ENCODE measurements at regions not wholly inside any gene's neighbourhood (a gene's known extent, or its start where the extent isn't known, plus 50 kb on each side); places are given as distances from the start of the nearest gene placed in this dataset.

DNA sequence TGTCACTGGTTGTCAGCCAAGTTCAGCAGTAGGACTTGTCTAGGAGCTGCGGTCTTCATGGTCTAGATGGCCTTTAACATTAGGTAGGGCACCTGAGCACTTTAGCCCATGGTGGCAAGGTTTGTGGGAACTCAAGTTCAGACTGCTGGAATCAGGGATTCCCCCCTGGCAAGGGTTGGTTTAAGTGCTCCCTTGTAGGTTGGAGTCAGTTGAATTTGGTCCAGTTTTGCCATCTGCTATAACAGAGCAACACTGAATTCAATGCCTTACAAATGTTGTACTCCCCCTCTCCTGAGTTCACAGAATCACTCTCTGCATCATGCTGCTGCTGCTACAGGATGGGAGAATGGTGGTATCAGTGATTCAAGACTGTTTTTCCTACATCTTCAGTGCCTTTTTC is 509.3 kb downstream of the VGLL3 start:
- TF ChIP-seq, protein P1, sequence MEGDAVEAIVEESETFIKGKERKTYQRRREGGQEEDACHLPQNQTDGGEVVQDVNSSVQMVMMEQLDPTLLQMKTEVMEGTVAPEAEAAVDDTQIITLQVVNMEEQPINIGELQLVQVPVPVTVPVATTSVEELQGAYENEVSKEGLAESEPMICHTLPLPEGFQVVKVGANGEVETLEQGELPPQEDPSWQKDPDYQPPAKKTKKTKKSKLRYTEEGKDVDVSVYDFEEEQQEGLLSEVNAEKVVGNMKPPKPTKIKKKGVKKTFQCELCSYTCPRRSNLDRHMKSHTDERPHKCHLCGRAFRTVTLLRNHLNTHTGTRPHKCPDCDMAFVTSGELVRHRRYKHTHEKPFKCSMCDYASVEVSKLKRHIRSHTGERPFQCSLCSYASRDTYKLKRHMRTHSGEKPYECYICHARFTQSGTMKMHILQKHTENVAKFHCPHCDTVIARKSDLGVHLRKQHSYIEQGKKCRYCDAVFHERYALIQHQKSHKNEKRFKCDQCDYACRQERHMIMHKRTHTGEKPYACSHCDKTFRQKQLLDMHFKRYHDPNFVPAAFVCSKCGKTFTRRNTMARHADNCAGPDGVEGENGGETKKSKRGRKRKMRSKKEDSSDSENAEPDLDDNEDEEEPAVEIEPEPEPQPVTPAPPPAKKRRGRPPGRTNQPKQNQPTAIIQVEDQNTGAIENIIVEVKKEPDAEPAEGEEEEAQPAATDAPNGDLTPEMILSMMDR (IDR thresholded peaks at IDR 0.05): no peak
- TF ChIP-seq POLR2A (IDR thresholded peaks at IDR 0.05) (no peak), EP300 (IDR thresholded peaks at IDR 0.05) (no peak)
